Adrenal gland (tissue), 9 donors: ENCODE measurements at regions not wholly inside any gene's neighbourhood (a gene's known extent, or its start where the extent isn't known, plus 50 kb on each side); places are given as distances from the start of the nearest gene placed in this dataset.

Experiments used
- DNase-seq, 7 donors: peaks; one replicate each; pipeline ENCODE4 v3.0.0-alpha.2; 2019 to 2020
- H3K27ac ChIP-seq, 5 donors: fragments of 200-600 bp; sonication (generic) in 4 of 5; 1 replicate in 3 of 5; 2 replicates in 2 of 5; pipeline versions ENCODE4 v1.5.1 to v1.8.0; 2016 to 2020; ENCODE audit warnings: mild to moderate bottlenecking in 1 of 5
- H3K27me3 ChIP-seq: fragments of 200-600 bp; 2 replicates; pipeline ENCODE4 v1.8.0; 2021
- H3K36me3 ChIP-seq, 2 donors: fragments of 200-600 bp; replicated peaks in 1 of 2; 1 replicate in 1 of 2; 2 replicates in 1 of 2; pipeline versions ENCODE4 v1.5.1 to v1.8.0; 2018 to 2022
- H3K4me1 ChIP-seq, 2 donors: fragments of 200-600 bp; replicated peaks in 1 of 2; 1 replicate in 1 of 2; 2 replicates in 1 of 2; pipeline versions ENCODE4 v1.5.1 to v1.8.0; 2018 to 2021
- H3K4me3 ChIP-seq, 4 donors: fragments of 200-600 bp; sonication (generic) in 3 of 4; one replicate each; pipeline ENCODE4 v1.5.1; 2016 to 2018
- H3K9me3 ChIP-seq, 3 donors: fragments of 200-600 bp; sonication (generic) in 1 of 3; replicated peaks in 1 of 3; 1 replicate in 2 of 3; 2 replicates in 1 of 3; pipeline versions ENCODE4 v1.5.1 to v1.8.0; 2016 to 2021
- POLR2A ChIP-seq, 2 donors: fragments of 450-650 bp; IDR thresholded peaks; one replicate each; pipeline ENCODE4 v1.6.1; 2017; ENCODE audit warnings: antibody characterized with exemption in 2 of 2, mild to moderate bottlenecking in 2 of 2, moderate library complexity in 1 of 2
- WGBS, 4 donors: extraction: QIAGEN DNeasy Blood & Tissue Kit in 2 of 4; methylation state at CpG; one replicate each; pipeline versions ENCODE4 v1.1.5 to v1.1.7; 2013 to 2017; 5-methylcytosine and 5-hydroxymethylcytosine counted together
- intact Hi-C, 2 donors: fragments of 100-400 bp; cut with DNase I; formaldehyde crosslinking; loops; one replicate each; pipeline versions ENCODE4 v1.14.1 to v1.15.0; 2022 to 2023
- TF ChIP-seq, protein P1 (sequence below), 6 experiments: fragments of 450-650 bp in 4 of 6; fragments of 200-600 bp in 2 of 6; sonication (generic) in 1 of 6; IDR thresholded peaks; 1 replicate in 5 of 6; 2 replicates in 1 of 6; pipeline versions ENCODE4 v1.5.1 to v1.8.0; 2016 to 2021; ENCODE audit warnings: antibody characterized with exemption in 6 of 6, mild to moderate bottlenecking in 2 of 6, moderate library complexity in 1 of 6
- donor health status: healthy with polysubstance abuse.
- donor health status: Bipolar disorder and iron deficiency.
- donor health status: DM: yes; HTN: yes; CAD: no.
- donor health status: DM: no; HTN: no; CAD: no.
- donor health status: DM: no; HTN: no; CAD: no.

DNA sequence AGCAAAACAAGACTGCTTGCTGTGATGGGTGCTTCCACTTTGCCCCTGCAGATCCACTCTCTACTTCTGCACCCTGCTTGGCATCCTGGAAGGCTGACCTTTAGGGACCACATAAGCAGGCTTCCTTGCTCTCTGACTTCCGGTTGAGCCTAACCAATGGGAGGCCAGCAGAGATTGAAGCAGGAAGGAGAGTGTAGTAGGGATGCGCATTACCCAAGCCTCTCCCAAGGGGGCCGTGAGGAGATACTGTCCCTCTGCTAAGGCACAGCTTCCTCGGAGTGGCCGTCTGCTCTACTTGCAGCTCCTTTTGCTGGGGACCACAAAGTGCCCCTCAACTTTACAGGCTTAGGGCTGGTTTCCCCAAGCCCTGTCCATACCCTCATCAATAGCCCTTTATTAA lies 624.3 kb upstream of the TENM3 start:
- no peak for DNase-seq
- 72 to 84% (median 82%) methylated on average over 5 of the region's 5 CpGs for WGBS, 4 donors

DNA sequence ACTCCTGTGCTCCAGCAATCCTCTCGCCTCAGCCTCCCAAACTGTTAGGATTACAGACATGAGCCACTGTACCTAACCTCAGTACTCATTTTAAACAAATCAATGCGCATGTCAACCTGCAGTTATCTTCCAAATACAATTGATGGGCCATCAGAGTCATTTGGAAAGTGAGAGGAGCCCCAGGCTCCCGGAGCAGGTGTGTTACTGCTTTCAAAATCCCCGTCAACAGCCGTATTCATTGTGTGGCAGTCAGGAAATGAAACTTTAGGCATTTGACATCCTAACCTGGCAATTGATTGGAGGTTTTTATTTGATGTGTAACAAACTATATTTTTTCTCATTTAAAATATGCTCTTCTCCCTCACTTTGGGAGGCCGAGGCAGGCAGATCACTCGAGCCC lies 623.6 kb upstream of the TENM3 start:
- H3K27ac ChIP-seq, result no peak overlapping the region
- no peaks in the 10 kb centered on the region for H3K27me3 ChIP-seq
- intact Hi-C loops, result no loop called here
- H3K4me1 ChIP-seq, result no peaks in the 10 kb centered on the region
- TF ChIP-seq, protein P1, sequence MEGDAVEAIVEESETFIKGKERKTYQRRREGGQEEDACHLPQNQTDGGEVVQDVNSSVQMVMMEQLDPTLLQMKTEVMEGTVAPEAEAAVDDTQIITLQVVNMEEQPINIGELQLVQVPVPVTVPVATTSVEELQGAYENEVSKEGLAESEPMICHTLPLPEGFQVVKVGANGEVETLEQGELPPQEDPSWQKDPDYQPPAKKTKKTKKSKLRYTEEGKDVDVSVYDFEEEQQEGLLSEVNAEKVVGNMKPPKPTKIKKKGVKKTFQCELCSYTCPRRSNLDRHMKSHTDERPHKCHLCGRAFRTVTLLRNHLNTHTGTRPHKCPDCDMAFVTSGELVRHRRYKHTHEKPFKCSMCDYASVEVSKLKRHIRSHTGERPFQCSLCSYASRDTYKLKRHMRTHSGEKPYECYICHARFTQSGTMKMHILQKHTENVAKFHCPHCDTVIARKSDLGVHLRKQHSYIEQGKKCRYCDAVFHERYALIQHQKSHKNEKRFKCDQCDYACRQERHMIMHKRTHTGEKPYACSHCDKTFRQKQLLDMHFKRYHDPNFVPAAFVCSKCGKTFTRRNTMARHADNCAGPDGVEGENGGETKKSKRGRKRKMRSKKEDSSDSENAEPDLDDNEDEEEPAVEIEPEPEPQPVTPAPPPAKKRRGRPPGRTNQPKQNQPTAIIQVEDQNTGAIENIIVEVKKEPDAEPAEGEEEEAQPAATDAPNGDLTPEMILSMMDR (IDR thresholded peaks at IDR 0.05), result no peak
- no peak for TF ChIP-seq POLR2A (IDR thresholded peaks at IDR 0.05)
- no peak for DNase-seq
- no peak overlapping the region for H3K4me3 ChIP-seq
- no peaks in the 10 kb centered on the region for H3K36me3 ChIP-seq
- WGBS, 4 donors, result 90 to 95% (median 92%) methylated on average over 7 of the region's 7 CpGs
- H3K9me3 ChIP-seq, result no peaks in the 10 kb centered on the region

More for the DNA sequence above, 624.3 kb upstream of the TENM3 start:
- Histone ChIP-seq H3K27me3 (no peaks in the 10 kb centered on the region), H3K9me3 (no peaks in the 10 kb centered on the region), H3K27ac (no peak overlapping the region), H3K4me3 (no peak overlapping the region), H3K36me3 (no peaks in the 10 kb centered on the region), H3K4me1 (no peaks in the 10 kb centered on the region)
- intact Hi-C loops, result no loop called here
- TF ChIP-seq, protein P1 (IDR thresholded peaks at IDR 0.05), result no peak
- TF ChIP-seq POLR2A (IDR thresholded peaks at IDR 0.05), result no peak

DNA sequence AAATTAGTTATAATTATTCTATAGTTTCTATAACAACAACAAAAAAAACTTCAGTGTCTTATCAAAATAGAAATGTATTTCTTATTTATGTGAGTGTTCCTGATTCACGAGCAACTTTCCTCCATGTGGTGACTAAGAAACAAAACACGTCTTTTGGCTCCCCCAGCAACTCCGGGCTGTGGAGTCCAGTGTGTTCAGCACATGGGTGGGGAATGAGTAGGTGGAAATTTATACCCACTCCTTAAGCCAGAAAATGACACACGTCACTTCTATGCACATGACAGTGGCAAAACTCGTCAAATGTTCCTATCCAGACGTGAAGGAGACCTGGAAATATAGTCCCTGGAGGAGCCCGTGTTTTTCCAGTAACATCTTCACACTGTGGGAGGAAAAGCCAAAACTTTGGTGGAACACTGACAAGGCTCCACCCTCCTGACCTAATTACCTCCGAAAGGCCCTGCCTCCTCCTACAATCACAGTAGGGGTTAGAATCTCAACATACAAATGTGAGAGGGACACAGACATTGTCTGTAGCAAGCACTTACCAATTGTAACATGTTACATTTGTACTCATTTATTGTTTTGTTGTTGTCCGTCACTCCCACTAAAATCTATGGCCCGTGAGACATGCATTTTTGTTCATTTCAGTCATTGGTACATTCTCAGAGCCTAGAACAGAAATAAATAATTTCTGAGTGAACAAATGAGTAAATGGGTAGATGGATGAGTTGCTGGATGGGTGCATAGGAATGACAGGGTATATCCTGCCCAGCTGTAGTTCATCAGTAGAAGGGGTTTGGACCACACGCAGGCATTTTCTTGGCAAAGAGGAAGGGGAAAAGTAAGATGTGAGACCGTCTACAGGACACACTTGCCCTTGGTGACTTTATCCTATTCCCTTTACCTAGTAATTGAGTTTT lies 605.8 kb upstream of the TENM3 start:
- Histone ChIP-seq H3K9me3 (no peaks in the 10 kb centered on the region), H3K27me3 (no peaks in the 10 kb centered on the region), H3K4me3 (no peak overlapping the region), H3K27ac (no peak overlapping the region), H3K36me3 (no peaks in the 10 kb centered on the region), H3K4me1 (no peaks in the 10 kb centered on the region)
- 88 to 94% (median 88%) methylated on average over 12 of the region's 12 CpGs for WGBS, 4 donors
- TF ChIP-seq, protein P1 (IDR thresholded peaks at IDR 0.05), result no peak
- no peak for TF ChIP-seq POLR2A (IDR thresholded peaks at IDR 0.05)
- no peak for DNase-seq
- intact Hi-C loops, result no loop called here

DNA sequence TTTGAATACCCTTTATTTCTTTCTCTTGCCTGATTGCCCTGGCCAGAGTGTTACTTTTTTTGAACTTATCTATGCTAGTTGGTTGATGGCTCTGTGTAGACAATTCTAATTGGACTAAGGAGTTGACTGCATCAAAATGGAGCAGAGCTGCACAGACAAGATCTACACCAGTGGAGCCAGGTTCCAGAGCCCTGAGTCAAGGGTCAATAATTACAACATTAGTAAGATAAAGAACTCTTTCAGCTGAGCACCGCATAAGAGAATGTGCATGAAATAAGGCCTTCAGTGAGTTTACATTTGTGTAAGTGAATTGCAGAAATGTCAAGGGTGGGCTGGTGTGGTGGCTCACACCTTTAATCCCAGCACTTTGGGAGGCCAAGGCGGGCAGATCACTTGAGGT lies 599.7 kb upstream of the TENM3 start:
- no peak for DNase-seq
- WGBS, 4 donors, result 88 to 95% (median 89%) methylated on average over 2 of the region's 2 CpGs
- Histone ChIP-seq H3K36me3 (no peaks in the 10 kb centered on the region), H3K27me3 (no peaks in the 10 kb centered on the region), H3K4me3 (no peak overlapping the region), H3K9me3 (no peaks in the 10 kb centered on the region), H3K27ac (no peak overlapping the region), H3K4me1 (no peaks in the 10 kb centered on the region)
- intact Hi-C loops, result no loop called here
- TF ChIP-seq, protein P1 (IDR thresholded peaks at IDR 0.05), result no peak
- TF ChIP-seq POLR2A (IDR thresholded peaks at IDR 0.05), result no peak
